IMR-90 (cell line): ENCODE measurements at regions not wholly inside any gene's neighbourhood (a gene's known extent, or its start where the extent isn't known, plus 50 kb on each side); places are given as distances from the start of the nearest gene placed in this dataset.

Experiments
- ATAC-seq: fragments of 200-7000 bp; cut with Tn5 transposase; 2 replicates; pipeline ENCODE4 v1.9.1; 2020; ENCODE audit warnings: low read depth, mild to moderate bottlenecking, moderate library complexity
- BruUV-seq: library from RNA; stranded (reverse); fragments of 400-500 nt; replicated peaks from 2 replicates; lab custom pipeline; 2021; lab: Mats Ljungman, UMichigan
- CTCF ChIA-PET: fragments of 300-600 bp; formaldehyde crosslinking; extraction: SDS; loops from one replicate; lab custom pipeline; 2021; ENCODE audit warnings: antibody characterized with exemption; lab: Yijun Ruan, JAX
- POLR2A ChIA-PET: fragments of 300-600 bp; sonication (Branson Sonifier 250); formaldehyde crosslinking; loops from one replicate; lab custom pipeline; 2022; ENCODE audit warnings: antibody characterized with exemption; ENCODE audit not compliant: unreplicated experiment; lab: Charles Lee
- DNase-seq: peaks from one replicate; pipeline ENCODE4 v3.0.0; 2013
- H2AFZ ChIP-seq: replicated peaks from 2 replicates; pipeline ENCODE3; 2013; ENCODE audit warnings: low read length, mild to moderate bottlenecking; ENCODE audit not compliant: poor library complexity
- H2AK5ac ChIP-seq: 2 replicates; pipeline ENCODE4 v1.6.1; 2013; ENCODE audit warnings: low read depth, low read length, inconsistent platforms
- H2AK9ac ChIP-seq: replicated peaks from 2 replicates; pipeline ENCODE3; 2013; ENCODE audit warnings: mild to moderate bottlenecking, low read depth, low read length, moderate library complexity; ENCODE audit not compliant: poor library complexity
- H2BK120ac ChIP-seq: 2 replicates; pipeline ENCODE4 v1.6.1; 2013; ENCODE audit warnings: low read depth, low read length, inconsistent platforms
- H2BK15ac ChIP-seq: 3 replicates; pipeline ENCODE4 v1.6.1; 2013; ENCODE audit warnings: low read depth, low read length, inconsistent platforms
- H2BK20ac ChIP-seq: 2 replicates; pipeline ENCODE4 v1.6.1; 2013; ENCODE audit warnings: low read depth, mild to moderate bottlenecking, inconsistent platforms, low read length, moderate library complexity
- H2BK5ac ChIP-seq: 2 replicates; pipeline ENCODE4 v1.6.1; 2013; ENCODE audit warnings: mild to moderate bottlenecking, low read depth, low read length, inconsistent platforms; ENCODE audit not compliant: poor library complexity, severe bottlenecking
- H3K14ac ChIP-seq: replicated peaks from 2 replicates; pipeline ENCODE4 v1.6.1; 2013; ENCODE audit warnings: low read depth, low read length, inconsistent platforms
- H3K18ac ChIP-seq: 2 replicates; pipeline ENCODE4 v1.6.1; 2013; ENCODE audit warnings: low read depth, low read length, control low read depth
- H3K23ac ChIP-seq: 2 replicates; pipeline ENCODE4 v1.6.1; 2013; ENCODE audit warnings: low read depth, low read length, inconsistent platforms
- H3K27ac ChIP-seq: 2 replicates; pipeline ENCODE4 v1.5.1; 2013; ENCODE audit warnings: mild to moderate bottlenecking, control low read depth, low read length; ENCODE audit not compliant: insufficient read depth
- H3K27me3 ChIP-seq: 2 replicates; pipeline ENCODE4 v1.6.1; 2013; ENCODE audit warnings: low read length; ENCODE audit not compliant: control insufficient read depth, insufficient read depth
- H3K36me3 ChIP-seq: 2 replicates; pipeline ENCODE4 v1.6.1; 2013; ENCODE audit warnings: low read length, mixed read lengths; ENCODE audit not compliant: control insufficient read depth, insufficient read depth
- H3K4ac ChIP-seq: 2 replicates; pipeline ENCODE4 v1.6.1; 2013; ENCODE audit warnings: low read depth, low read length, inconsistent platforms
- H3K4me1 ChIP-seq: 2 replicates; pipeline ENCODE4 v1.6.1; 2013; ENCODE audit warnings: low read length, mixed read lengths; ENCODE audit not compliant: control insufficient read depth, insufficient read depth
- H3K4me2 ChIP-seq: 2 replicates; pipeline ENCODE4 v1.6.1; 2013; ENCODE audit warnings: low read depth, mild to moderate bottlenecking, control low read depth, low read length, moderate library complexity
- H3K4me3 ChIP-seq: 2 replicates; pipeline ENCODE4 v1.5.1; 2013; ENCODE audit warnings: low read depth, mild to moderate bottlenecking, control low read depth, low read length, moderate library complexity; ENCODE audit not compliant: insufficient read depth
- H3K56ac ChIP-seq: 2 replicates; pipeline ENCODE4 v1.6.1; 2013; ENCODE audit warnings: low read length, inconsistent platforms; ENCODE audit not compliant: insufficient read depth; ENCODE audit errors: extremely low read depth
- H3K79me1 ChIP-seq, 2 experiments: 2 replicates each; pipeline ENCODE4 v1.6.1; 2013; ENCODE audit warnings: low read length in 2 of 2, inconsistent platforms in 1 of 2, low read depth in 1 of 2
- H3K9ac ChIP-seq: 2 replicates; pipeline ENCODE4 v1.6.1; 2013; ENCODE audit warnings: low read depth, low read length, control low read depth
- H3K9me1 ChIP-seq: 2 replicates; pipeline ENCODE4 v1.6.1; 2013; ENCODE audit warnings: low read length, inconsistent platforms; ENCODE audit not compliant: insufficient read depth
- H3K9me3 ChIP-seq: 2 replicates; pipeline ENCODE4 v1.6.1; 2013; ENCODE audit warnings: low read length; ENCODE audit not compliant: control insufficient read depth, insufficient read depth
- H4K20me1 ChIP-seq: 2 replicates; pipeline ENCODE4 v1.6.1; 2013; ENCODE audit warnings: low read length, inconsistent platforms; ENCODE audit not compliant: insufficient read depth
- H4K5ac ChIP-seq: 2 replicates; pipeline ENCODE4 v1.6.1; 2013; ENCODE audit warnings: mild to moderate bottlenecking, low read depth, low read length, control low read depth
- H4K8ac ChIP-seq, 2 experiments: 2 replicates each; pipeline ENCODE4 v1.6.1; 2013; ENCODE audit warnings: low read depth in 2 of 2, low read length in 2 of 2, control low read depth in 1 of 2, inconsistent platforms in 1 of 2
- H4K91ac ChIP-seq: 2 replicates; pipeline ENCODE4 v1.6.1; 2013; ENCODE audit warnings: low read depth, low read length, inconsistent platforms; ENCODE audit not compliant: insufficient read depth
- BHLHE40 ChIP-seq: fragments of 150-350 bp; IDR thresholded peaks from 2 replicates; pipeline ENCODE4 v1.6.1; 2016; ENCODE audit warnings: mild to moderate bottlenecking, low read depth, low read length
- ELK1 ChIP-seq: fragments of 150-350 bp; IDR thresholded peaks from 2 replicates; pipeline ENCODE4 v1.6.1; 2016; ENCODE audit warnings: low read depth, mild to moderate bottlenecking, low read length, moderate library complexity, borderline replicate concordance
- MXI1 ChIP-seq: IDR thresholded peaks from 2 replicates; pipeline ENCODE4 v1.6.1; 2012; ENCODE audit warnings: low read depth, mild to moderate bottlenecking, low read length, moderate library complexity, borderline replicate concordance
- RAD21 ChIP-seq: IDR thresholded peaks from 2 replicates; pipeline ENCODE4 v1.6.1; 2012; ENCODE audit warnings: low read length, improper control_type of control experiment
- RCOR1 ChIP-seq: IDR thresholded peaks from 2 replicates; pipeline ENCODE4 v1.6.1; 2012; ENCODE audit warnings: mild to moderate bottlenecking, low read length, improper control_type of control experiment; ENCODE audit not compliant: insufficient replicate concordance
- WGBS, 2 experiments: methylation state at CpG; one replicate each; pipeline versions ENCODE4 v1.1.5 to v1.1.7; 2013; ENCODE audit warnings: missing lambda C conversion rate in 2 of 2; ENCODE audit not compliant: insufficient read length in 1 of 2; ENCODE audit errors: extremely low coverage in 2 of 2; 5-methylcytosine and 5-hydroxymethylcytosine counted together
- dilution Hi-C: fragments of 300-500 bp; cut with HindIII; formaldehyde crosslinking; loops from one replicate; pipeline ENCODE4 v1.14.3; 2018; ENCODE audit warnings: low sequenced_read_pairs; ENCODE audit not compliant: unreplicated experiment
- in situ Hi-C: fragments of 300-500 bp; cut with MboI; formaldehyde crosslinking; loops from 3 replicates; pipeline ENCODE4 v1.14.3; 2019; ENCODE audit warnings: low sequenced_read_pairs, inconsistent platforms, mixed read lengths
- intact Hi-C: fragments of 100-400 bp; cut with micrococcal nuclease; formaldehyde crosslinking; loops from 2 replicates; pipeline ENCODE4 v1.10.0; 2022

DNA sequence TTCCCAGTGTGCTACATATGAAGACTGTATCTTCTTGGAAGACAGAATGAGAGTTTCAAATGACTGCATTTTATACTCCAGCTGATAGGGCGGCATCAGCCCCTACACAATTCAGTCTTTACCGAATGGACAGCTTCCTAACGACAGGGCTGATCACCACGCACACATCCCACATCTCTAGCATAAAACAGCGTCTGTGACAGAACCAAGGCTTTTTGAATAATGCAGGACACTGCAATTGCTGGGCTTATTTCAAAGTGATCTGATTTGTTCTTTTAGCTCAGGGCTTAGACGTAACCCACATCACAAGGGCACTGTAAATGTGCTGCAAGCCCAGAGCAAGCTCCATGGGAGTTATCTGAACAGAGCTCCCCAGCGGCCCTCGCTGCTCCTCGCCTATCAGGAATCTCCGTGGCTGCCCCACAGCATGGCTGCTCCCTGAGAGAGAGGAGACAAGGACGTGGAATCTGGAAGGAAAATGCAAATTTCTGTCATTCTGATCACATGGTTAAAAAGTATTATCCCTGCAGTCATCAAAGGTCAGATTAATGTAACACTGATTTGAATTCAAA lies 158.5 kb upstream of the ALKAL2 start:
- Histone ChIP-seq H3K56ac (no peak overlapping the region), H3K4ac (no peak overlapping the region), H3K14ac (no peak overlapping the region), H3K9me1 (no peaks in the 10 kb centered on the region), H3K23ac (no peak overlapping the region), H2BK20ac (no peak overlapping the region), H3K4me2 (no peak overlapping the region), H2BK5ac (no peak overlapping the region), H2BK15ac (no peak overlapping the region), H3K27me3 (no peaks in the 10 kb centered on the region), H3K4me3 (no peak overlapping the region), H4K8ac (no peak overlapping the region), H3K9me3 (peaks cover 50% of the 10 kb centered on the region), H2AFZ (no peak overlapping the region), H3K27ac (no peak overlapping the region), H3K36me3 (no peaks in the 10 kb centered on the region), H2BK120ac (no peak overlapping the region), H3K79me1 (no peaks in the 10 kb centered on the region), H4K91ac (no peak overlapping the region), H3K4me1 (no peaks in the 10 kb centered on the region), H4K20me1 (no peaks in the 10 kb centered on the region), H3K9ac (no peak overlapping the region), H3K18ac (no peak overlapping the region), H4K5ac (no peak overlapping the region), H2AK9ac (no peak overlapping the region), H2AK5ac (no peak overlapping the region)
- dilution Hi-C loops (no loop called here), in situ Hi-C loops (no loop called here), intact Hi-C loops (no loop called here)
- DNase-seq (no peak), ATAC-seq (no peak)
- no TSS peak for BruUV-seq
- POLR2A ChIA-PET, result no interaction called here
- TF ChIP-seq BHLHE40, result no peak
- no peak for TF ChIP-seq ELK1
- no peak for TF ChIP-seq RAD21
- no peak for TF ChIP-seq MXI1
- TF ChIP-seq RCOR1, result no peak
- WGBS, 2 experiments, result 20% methylated on average over 2 of the region's 11 CpGs; no CpG with 5 or more reads in 1 of the 2 experiments
- CTCF ChIA-PET, result no interaction called here
